ENCODE measurements at regions not wholly inside any gene's neighbourhood (a gene's known extent, or its start where the extent isn't known, plus 50 kb on each side); places are given as distances from the start of the nearest gene placed in this dataset.

DNA sequence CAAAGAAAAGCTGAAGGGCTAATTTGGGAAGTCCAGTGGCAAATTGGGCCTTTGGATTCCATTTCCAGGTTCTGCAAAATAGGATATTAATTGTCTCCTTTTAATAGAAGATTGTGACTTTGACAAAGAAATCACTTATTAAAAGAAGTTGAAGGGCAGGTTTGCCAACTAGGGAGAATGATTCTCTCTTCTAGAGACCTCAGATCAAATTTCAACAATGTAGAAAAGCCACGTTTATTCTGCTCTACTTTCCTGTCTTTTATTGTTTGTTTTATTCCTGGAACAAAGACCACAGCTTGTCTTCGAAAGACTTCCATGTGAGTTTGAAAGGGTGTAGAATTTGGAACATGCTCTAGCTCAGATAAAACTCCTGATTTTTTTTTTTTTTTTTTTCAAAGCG, 65.5 kb upstream of the PRL start:
- no peak for TF ChIP-seq POLR2A (IDR thresholded peaks at IDR 0.05; ENCODE audit: low read length)
- TF ChIP-seq GATA1 (IDR thresholded peaks at IDR 0.05; ENCODE audit: low read depth, low read length): no peak

All from erythroblast (primary cell).